ENCODE measurements at regions not wholly inside any gene's neighbourhood (a gene's known extent, or its start where the extent isn't known, plus 50 kb on each side); places are given as distances from the start of the nearest gene placed in this dataset.

DNA sequence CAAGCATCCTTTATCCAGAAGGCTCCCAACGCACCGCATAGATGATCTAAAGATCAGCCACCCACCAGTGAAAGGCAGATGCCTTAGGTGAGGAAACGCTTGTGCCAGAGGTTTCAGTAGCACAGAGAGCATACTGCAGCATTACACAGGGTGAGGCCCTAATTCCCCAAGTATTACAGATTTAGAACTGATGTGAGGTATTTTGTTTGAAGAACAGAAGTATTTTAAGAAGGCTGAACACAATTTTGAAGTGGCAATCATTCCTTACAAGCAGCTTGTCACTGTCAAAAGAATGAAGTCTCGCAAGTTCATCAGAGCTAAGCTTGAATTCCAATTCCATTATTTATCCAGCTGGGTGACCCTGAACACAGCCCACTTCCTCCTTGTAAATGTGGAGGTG is 70.0 kb upstream of the FAT3 start:
- no peak overlapping the region for H3K4me3 Mint-ChIP-seq
- no peak overlapping the region for H3K27ac Mint-ChIP-seq
- peaks cover 4% of the 10 kb centered on the region for H3K36me3 Mint-ChIP-seq (ENCODE audit: low read depth)
- H3K4me1 Mint-ChIP-seq: no peaks in the 10 kb centered on the region
- peaks cover 4% of the 10 kb centered on the region for H3K27me3 Mint-ChIP-seq (ENCODE audit: low read depth, poor library complexity)
- H3K9me3 Mint-ChIP-seq: peaks cover 18% of the 10 kb centered on the region
- TF ChIP-seq, protein P1, sequence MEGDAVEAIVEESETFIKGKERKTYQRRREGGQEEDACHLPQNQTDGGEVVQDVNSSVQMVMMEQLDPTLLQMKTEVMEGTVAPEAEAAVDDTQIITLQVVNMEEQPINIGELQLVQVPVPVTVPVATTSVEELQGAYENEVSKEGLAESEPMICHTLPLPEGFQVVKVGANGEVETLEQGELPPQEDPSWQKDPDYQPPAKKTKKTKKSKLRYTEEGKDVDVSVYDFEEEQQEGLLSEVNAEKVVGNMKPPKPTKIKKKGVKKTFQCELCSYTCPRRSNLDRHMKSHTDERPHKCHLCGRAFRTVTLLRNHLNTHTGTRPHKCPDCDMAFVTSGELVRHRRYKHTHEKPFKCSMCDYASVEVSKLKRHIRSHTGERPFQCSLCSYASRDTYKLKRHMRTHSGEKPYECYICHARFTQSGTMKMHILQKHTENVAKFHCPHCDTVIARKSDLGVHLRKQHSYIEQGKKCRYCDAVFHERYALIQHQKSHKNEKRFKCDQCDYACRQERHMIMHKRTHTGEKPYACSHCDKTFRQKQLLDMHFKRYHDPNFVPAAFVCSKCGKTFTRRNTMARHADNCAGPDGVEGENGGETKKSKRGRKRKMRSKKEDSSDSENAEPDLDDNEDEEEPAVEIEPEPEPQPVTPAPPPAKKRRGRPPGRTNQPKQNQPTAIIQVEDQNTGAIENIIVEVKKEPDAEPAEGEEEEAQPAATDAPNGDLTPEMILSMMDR (IDR thresholded peaks at IDR 0.05): no peak
- no peak for DNase-seq

DNA sequence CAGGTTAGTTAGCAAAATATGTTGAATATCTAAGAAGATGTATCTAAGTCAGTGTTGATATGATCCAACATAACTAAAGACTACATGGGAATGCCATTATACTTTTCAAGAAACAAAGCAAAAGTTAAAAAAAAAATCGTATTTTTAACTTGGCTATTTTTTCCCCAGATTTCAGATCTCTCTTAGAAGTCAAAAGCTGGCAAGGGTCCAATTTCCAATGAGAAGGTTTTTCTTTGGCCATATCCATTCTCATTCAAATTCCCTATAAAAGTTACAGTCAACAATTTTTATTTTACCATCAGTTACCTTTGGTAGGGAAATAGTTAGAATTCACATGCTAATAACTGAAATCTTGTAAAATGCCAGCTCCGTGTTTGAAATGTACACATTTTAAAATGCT is 70.5 kb upstream of the FAT3 start:
- Mint-ChIP-seq H3K4me3 (no peak overlapping the region), H3K27me3 (ENCODE audit: low read depth, poor library complexity) (peaks cover 4% of the 10 kb centered on the region), H3K9me3 (peaks cover 18% of the 10 kb centered on the region), H3K27ac (no peak overlapping the region), H3K36me3 (ENCODE audit: low read depth) (peaks cover 4% of the 10 kb centered on the region), H3K4me1 (no peaks in the 10 kb centered on the region)
- no peak for DNase-seq
- TF ChIP-seq, protein P1 (IDR thresholded peaks at IDR 0.05): no peak

DNA sequence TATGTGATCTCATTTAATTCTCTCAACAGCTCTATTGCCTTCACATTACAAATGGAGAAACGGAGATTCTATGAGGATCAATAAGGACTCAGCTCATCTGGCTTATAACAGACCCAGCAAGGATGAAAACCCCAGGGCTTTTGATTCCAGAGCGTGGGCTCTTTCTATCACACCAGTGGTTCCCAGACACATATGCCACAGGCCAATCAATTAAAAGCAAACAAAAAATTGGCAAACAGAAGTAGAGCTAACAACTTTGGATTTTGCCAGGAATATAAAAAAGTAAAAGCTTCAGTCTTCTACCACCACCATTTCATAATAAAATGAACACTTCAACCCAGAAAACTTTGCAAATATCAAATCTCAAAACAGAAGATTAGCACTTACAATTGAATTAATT is 71.1 kb upstream of the FAT3 start:
- Mint-ChIP-seq H3K27me3 (ENCODE audit: low read depth, poor library complexity) (peaks cover 4% of the 10 kb centered on the region), H3K4me1 (no peaks in the 10 kb centered on the region), H3K36me3 (ENCODE audit: low read depth) (peaks cover 4% of the 10 kb centered on the region), H3K27ac (no peak overlapping the region), H3K4me3 (no peak overlapping the region), H3K9me3 (peaks cover 18% of the 10 kb centered on the region)
- TF ChIP-seq, protein P1 (IDR thresholded peaks at IDR 0.05): no peak
- DNase-seq: no peak

DNA sequence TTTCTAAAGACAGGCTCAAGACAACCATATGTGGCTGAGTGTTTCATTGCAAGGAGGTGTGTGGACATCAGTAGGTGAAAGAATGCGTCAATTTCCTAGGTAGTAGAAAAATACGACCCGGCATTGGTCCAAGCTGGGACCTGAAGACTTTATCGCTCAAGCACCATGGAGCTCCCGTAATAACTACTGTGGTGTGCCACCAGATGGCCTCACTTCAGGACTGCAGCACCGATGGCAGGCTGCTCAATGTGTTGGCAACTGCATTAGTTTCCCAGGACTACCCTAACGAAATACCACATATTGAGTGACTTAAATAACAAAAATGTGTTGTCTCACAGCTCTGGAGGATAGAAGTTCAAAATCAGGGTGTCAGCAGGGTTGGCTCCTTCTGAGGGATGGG is 72.4 kb upstream of the FAT3 start:
- Mint-ChIP-seq H3K36me3 (ENCODE audit: low read depth) (peaks cover 4% of the 10 kb centered on the region), H3K27ac (no peak overlapping the region), H3K9me3 (peaks cover 13% of the 10 kb centered on the region), H3K4me3 (no peak overlapping the region), H3K4me1 (no peaks in the 10 kb centered on the region), H3K27me3 (ENCODE audit: low read depth, poor library complexity) (peaks cover 4% of the 10 kb centered on the region)
- no peak for DNase-seq
- TF ChIP-seq, protein P1 (IDR thresholded peaks at IDR 0.05): no peak

DNA sequence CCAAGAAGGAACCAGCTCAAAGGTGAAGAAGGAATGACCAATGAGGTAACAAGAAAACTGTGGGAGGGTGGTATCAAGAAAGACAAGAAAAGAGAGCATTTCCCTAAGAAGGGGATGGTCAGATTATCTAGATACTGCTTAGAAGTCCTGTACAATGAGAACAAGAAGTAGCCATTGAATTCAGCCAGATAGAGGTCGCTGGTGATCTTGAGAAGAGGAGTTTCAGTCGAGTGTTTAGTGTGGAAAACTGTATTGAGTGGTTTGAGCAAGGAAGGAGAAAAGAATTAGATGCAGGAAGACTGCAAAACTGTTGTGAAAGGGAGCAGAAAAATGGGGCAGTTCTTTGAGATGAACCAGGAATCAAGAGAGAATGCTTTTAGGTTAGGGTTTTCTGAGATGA is 74.6 kb upstream of the FAT3 start:
- Mint-ChIP-seq H3K4me1 (no peaks in the 10 kb centered on the region), H3K27me3 (ENCODE audit: low read depth, poor library complexity) (no peaks in the 10 kb centered on the region), H3K9me3 (no peaks in the 10 kb centered on the region), H3K4me3 (no peak overlapping the region), H3K36me3 (ENCODE audit: low read depth) (no peaks in the 10 kb centered on the region), H3K27ac (no peak overlapping the region)
- TF ChIP-seq, protein P1 (IDR thresholded peaks at IDR 0.05): no peak
- DNase-seq: no peak

DNA sequence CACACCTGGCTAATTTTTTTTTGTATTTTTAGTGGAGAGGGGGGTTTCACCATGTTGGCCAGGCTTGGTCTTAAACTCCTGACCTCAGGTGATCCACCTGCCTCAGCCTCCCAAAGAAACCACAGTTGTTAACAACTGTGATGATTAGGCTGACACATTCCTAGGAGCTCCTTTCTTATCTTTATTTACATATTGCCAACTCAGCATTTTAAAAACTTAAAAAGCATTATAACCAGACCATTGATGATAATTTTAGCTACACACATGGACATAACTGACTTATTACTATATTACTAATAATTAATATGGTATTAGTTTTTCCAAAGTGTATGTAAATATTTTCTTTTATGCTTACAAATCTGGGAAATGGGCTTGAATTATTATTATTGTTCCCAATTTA is 82.9 kb upstream of the FAT3 start:
- Mint-ChIP-seq H3K36me3 (ENCODE audit: low read depth) (no peaks in the 10 kb centered on the region), H3K4me1 (no peaks in the 10 kb centered on the region), H3K27me3 (ENCODE audit: low read depth, poor library complexity) (no peaks in the 10 kb centered on the region), H3K9me3 (no peaks in the 10 kb centered on the region), H3K4me3 (no peak overlapping the region), H3K27ac (no peak overlapping the region)
- TF ChIP-seq, protein P1 (IDR thresholded peaks at IDR 0.05): no peak
- DNase-seq: no peak

Measured in nephron progenitor cell (in vitro differentiated cells).